ENCODE measurements at regions not wholly inside any gene's neighbourhood (a gene's known extent, or its start where the extent isn't known, plus 50 kb on each side); places are given as distances from the start of the nearest gene placed in this dataset.

DNA sequence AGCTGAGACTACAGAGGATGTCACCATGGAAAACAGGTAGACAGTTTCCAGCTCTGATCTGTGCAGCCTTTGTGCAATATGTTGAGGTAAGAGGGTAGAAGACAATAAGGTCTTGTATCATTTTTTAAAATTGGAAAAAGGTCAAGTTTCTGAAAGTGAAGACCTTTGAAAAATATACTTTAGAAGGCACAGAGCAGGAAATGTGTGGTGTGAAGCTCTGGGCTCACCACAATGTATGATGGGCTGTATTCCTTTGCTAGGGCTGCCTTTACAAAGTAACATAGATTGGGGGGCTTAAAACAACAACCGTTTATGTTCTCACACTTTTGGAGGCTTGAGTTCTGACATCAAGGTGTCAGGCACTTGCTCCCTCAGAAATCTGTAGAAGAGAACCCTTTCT, 514.3 kb upstream of the JARID2 start:
- TF ChIP-seq POLR2AphosphoS5 (IDR thresholded peaks at IDR 0.05) (no peak), POLR2A (IDR thresholded peaks at IDR 0.05; ENCODE audit: low read depth) (no peak), EP300 (IDR thresholded peaks at IDR 0.05) (no peak)
- TF ChIP-seq, protein P1, sequence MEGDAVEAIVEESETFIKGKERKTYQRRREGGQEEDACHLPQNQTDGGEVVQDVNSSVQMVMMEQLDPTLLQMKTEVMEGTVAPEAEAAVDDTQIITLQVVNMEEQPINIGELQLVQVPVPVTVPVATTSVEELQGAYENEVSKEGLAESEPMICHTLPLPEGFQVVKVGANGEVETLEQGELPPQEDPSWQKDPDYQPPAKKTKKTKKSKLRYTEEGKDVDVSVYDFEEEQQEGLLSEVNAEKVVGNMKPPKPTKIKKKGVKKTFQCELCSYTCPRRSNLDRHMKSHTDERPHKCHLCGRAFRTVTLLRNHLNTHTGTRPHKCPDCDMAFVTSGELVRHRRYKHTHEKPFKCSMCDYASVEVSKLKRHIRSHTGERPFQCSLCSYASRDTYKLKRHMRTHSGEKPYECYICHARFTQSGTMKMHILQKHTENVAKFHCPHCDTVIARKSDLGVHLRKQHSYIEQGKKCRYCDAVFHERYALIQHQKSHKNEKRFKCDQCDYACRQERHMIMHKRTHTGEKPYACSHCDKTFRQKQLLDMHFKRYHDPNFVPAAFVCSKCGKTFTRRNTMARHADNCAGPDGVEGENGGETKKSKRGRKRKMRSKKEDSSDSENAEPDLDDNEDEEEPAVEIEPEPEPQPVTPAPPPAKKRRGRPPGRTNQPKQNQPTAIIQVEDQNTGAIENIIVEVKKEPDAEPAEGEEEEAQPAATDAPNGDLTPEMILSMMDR (IDR thresholded peaks at IDR 0.05), result no peak
